GM12872 (cell line): ENCODE measurements at regions not wholly inside any gene's neighbourhood (a gene's known extent, or its start where the extent isn't known, plus 50 kb on each side); places are given as distances from the start of the nearest gene placed in this dataset.

Source experiments
- TF ChIP-seq, protein P1 (sequence below): IDR thresholded peaks from 3 replicates; pipeline ENCODE4 v1.5.1; 2011; ENCODE audit warnings: low read depth, mild to moderate bottlenecking, low read length, moderate library complexity; ENCODE audit not compliant: insufficient read depth

DNA sequence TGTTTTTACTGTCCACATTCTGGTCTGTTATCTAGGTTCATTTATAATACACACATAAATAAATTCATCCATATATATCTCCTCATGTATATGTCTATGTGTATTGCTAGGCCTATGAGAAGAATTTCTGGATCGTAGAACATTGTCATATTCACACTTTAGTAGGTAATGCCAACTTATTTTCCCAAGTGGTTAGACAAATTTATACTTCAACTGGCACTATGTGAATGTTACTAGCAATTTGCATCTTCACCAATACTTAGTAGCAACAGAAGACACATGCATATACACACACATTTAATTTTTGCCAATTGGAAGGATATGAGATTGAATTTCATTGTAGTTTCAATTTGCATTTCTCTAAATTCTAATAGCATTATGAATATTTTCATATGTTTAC is 365.1 kb downstream of the FSCB start:
- TF ChIP-seq, protein P1, sequence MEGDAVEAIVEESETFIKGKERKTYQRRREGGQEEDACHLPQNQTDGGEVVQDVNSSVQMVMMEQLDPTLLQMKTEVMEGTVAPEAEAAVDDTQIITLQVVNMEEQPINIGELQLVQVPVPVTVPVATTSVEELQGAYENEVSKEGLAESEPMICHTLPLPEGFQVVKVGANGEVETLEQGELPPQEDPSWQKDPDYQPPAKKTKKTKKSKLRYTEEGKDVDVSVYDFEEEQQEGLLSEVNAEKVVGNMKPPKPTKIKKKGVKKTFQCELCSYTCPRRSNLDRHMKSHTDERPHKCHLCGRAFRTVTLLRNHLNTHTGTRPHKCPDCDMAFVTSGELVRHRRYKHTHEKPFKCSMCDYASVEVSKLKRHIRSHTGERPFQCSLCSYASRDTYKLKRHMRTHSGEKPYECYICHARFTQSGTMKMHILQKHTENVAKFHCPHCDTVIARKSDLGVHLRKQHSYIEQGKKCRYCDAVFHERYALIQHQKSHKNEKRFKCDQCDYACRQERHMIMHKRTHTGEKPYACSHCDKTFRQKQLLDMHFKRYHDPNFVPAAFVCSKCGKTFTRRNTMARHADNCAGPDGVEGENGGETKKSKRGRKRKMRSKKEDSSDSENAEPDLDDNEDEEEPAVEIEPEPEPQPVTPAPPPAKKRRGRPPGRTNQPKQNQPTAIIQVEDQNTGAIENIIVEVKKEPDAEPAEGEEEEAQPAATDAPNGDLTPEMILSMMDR = no peak

DNA sequence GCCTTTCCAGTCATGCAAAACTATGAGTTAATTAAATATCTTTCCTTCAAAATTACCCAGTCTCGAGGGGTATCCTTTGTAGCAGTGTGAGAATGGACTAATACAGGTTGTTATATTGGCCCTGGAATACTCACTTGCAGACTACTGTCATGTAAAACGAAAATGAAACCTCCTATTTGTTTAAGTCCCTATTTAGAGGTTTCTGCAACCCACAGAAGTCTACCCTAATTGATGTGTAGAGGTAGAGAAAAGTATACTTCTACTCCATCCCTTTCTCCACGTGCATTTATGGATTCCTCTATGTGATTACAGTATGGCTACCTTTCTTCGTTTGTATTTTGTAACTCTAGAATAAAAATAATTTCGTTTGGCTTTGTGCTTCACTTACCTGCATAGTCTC is 371.1 kb downstream of the FSCB start:
- TF ChIP-seq, protein P1 = no peak

DNA sequence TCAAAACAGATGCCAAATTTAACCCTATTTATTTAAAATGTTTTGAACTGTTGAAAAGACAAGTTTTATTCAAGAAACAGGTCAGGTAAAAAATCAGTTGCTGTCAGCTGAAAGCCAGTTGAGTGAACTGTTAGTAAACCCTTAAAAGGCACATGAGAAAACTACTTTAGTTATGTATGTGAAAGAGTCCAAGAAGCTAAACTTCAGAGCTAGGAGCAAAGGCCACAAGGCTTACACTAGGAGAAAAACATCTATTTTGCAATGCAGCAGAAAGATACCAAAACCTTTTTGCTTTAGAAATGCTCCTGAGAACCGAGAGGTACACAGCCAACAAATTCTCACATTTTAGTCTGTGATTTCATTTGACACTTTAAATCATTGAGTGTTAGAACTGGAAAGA is 375.2 kb downstream of the FSCB start:
- TF ChIP-seq, protein P1 = no peak

DNA sequence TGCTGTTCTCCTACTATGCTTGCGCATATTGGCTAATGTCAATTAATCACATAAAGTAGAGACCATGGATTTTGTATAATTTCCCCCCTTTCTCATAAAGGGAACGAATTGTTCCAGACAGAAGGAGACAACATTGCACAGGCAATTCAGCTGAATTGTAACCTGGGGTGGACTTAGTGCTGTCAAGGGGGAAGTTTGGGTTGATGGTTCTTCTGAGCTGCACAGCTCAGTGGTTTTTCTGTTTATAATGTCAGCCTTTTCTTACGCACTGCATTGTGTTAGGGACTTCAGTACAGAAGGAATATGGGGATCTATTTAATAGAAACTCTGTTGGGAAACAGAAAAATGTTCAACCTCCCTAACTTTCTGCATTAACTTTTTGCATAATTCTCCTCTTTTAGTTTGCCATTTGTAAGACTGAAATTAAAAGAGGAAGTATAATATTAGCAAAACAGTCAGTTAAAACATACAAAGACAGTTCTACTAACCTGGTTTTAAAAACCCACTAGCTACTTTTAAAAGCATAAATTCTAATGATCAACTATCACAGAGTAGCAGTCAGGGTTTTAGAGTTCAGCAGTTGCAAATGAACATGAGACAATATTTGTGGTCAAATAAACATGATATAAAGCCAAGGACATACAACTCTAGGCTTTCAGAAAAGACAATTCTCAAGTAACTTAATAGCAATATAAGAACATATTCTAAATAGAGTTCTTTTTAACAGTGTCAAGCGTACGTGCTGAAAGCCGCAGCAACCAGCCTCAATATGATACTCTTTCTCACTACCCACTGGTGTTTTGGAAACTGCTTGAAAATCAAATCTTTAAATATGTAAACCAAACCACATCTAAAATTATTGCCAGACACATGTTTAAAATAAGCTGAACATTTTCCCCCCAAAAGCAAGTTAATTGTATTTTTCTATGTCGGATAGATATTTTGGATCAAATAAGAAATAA is 393.0 kb downstream of the FSCB start:
- TF ChIP-seq, protein P1 = no peak

DNA sequence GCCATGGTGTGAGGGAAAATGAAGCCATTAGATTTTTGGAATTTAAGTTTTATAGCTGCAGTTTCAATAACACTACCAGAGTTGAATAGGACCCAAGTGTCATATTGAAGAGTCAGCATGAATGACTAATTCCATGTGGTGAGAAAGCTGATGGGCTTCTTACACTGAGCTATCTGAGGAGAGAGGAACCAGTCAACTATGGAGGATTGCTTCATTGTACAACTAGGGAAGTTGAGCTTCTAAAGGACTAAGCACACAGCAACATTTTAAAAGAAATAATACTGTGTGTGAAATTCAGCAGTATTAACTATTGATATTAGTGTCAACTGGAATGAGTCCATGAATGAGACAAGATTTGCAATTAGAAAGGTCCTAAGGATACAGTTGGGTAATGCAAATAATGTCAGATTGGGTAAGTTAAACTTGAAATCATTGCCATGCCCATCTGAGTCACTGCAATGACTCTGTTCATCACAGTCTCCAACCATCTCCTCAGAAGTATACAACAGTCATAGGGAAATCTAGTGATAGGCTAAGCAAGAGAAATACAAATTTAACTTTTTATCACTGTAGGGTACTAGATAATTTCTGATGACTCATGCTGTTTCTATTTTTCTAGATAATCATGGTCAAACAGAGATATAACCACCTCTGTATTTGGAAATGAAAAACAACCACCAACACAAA is 394.2 kb downstream of the FSCB start:
- TF ChIP-seq, protein P1 = no peak

DNA sequence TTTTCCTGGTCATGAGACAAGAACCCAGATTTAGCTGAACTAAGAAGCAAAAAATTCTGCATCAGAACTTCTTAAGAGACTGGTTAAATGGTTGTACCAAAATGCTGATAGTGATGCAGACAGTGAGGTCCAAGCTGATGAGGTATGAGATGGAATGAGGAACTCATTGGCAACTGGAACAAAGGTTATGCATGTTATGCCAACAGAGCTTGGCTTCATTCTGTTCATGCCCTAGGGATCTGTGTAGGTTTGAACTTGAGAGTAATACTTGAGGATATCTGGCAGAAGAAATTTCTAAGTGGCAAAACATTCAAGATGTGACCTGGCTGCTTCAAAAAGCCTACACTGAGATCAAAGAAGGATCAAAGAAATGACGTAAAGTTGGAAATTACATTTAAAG is 398.0 kb downstream of the FSCB start:
- TF ChIP-seq, protein P1 = no peak

DNA sequence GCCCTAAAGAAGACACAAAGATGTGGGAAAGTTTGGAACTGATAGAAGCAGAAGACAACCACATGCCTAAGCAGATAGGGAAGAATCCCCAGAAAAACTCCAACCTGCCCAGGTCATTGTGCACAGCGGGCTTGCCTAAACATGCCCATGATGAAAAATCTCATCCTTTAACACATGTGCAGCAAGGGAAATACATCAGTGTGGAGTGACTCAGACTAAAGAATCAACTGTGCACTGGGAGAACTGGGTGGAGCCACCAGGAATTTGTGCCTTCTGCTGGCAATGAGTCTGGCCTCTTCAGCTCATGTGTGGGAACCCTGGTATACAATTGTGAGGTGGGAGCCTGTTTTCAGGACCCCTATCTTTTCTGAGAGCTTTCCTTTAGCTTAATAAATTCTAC is 398.5 kb downstream of the FSCB start:
- TF ChIP-seq, protein P1 = no peak
